GM18502 (cell line): ENCODE measurements at regions not wholly inside any gene's neighbourhood (a gene's known extent, or its start where the extent isn't known, plus 50 kb on each side); places are given as distances from the start of the nearest gene placed in this dataset.

ENCODE experiments used
- ATAC-seq: cut with Tn5 transposase; IDR thresholded peaks from one replicate; pipeline ENCODE4 v1.9.1; 2021; ENCODE audit warnings: mild to moderate bottlenecking; ENCODE audit not compliant: unreplicated experiment, poor library complexity

DNA sequence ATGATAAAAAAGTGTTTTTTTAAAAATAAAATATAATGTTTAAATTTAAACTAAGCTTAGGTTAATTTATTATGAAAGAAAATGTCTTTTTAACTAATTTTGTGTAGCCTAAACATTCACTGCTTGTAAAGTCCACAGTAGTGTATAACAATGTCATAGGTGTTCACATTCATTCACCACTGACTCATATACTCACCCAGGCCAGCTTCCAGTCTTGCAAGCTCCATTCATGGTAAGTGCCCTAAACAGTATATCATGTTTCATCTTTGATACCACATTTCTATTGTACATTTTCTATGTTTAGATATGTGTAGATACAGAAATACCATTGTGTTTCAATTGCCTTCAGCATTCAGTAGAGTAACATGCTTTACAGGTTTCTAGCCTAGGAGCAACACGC, 530.3 kb downstream of the EPHA5 start:
- no peak for ATAC-seq

DNA sequence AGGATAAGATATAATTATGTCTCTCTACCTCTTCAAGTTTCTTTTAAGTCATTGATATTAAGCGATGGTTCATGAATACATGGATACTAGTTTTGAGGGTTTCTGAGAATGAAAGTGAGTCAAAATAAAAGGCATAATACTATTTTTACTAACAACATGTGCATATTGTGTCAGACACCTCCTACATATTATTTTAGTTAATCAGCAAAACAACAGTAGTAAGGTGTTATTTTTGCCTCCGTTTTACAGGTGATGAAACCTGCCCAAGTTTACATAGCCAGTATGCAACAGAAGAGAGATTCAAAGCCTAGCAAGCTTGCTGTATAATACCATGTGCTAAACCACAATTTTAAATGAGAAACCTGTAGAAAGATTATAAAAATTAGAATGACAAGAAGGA, 544.1 kb downstream of the EPHA5 start:
- ATAC-seq, result no peak

DNA sequence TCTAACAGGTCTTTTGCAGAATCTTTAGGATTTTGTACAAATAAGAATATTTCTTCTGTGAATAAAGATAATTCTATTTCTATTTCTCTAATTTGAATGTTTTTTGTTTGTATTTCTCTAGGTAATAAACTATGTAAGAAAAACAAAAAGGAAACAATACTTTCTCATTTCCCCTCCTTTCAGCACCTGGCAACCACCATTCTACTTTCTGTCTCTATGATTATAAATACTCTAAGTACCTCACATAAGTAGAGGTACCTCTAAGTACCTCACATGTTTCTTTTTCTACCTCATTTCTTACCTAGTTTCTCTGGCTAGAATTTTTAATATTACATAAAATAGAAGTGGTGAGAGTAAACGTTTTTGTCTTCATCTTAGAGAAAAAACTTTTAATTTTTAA, 550.0 kb downstream of the EPHA5 start:
- ATAC-seq, result no peak

DNA sequence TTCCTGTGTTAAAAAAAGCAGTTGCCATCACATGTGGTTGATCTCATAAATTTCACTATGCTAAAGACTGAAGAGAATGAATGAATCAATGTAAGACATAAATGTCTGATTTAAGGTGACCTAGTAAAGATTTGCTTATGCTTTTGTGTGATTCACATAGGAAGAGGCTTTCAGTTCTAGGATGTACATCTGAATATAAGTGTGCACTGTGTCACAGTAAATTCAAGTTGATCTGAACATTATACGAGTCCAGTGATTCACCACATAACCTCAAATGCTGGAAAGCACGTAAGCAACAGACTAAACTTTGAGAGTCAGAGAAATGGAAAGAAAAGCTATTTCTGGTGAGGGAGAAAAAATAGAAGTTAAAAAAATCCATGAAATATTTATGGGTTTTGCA, 567.9 kb downstream of the EPHA5 start:
- no peak for ATAC-seq

GRCh38 chr4:65096630-65097029, 573.7 kb downstream of the EPHA5 start:
- no peak for ATAC-seq

DNA sequence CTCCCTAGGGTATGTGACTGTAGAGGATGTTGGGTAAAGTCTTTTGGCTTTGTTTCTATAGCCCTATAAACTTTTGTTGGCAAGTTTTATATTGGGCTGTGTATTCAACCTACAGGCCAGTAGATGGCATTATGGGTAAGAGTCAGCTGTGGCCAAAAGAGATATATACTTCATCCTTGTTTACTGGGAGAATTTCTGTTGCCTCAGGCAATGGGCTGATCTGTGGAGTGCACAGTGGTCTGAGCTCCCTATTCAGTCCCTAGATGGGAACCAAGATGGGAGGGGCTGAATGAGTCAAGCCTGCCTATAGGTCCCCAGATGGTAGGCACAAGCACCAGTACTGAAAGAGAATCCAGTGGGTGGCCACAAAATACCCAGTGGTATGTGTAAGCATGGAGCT, 580.6 kb downstream of the EPHA5 start:
- no peak for ATAC-seq

DNA sequence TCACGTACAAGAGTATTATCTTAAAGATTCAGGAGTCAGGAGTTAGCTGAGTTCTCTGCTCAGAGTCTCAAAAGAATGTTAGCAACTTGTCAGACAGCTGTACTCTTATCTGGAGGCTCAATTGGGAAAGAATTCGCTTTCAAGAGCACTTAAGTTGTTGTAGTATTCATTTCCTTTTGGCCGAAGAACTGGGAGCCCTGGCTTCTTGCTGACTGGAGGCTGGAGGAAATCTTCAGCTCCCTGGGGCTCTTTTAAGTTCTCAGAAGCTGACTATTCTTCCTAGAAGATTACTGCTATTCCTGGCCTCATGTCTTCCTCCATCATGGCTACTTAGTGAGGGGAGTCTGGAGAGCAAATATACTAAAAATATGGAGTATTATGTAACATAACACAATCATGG, 587.2 kb downstream of the EPHA5 start:
- ATAC-seq, result no peak

DNA sequence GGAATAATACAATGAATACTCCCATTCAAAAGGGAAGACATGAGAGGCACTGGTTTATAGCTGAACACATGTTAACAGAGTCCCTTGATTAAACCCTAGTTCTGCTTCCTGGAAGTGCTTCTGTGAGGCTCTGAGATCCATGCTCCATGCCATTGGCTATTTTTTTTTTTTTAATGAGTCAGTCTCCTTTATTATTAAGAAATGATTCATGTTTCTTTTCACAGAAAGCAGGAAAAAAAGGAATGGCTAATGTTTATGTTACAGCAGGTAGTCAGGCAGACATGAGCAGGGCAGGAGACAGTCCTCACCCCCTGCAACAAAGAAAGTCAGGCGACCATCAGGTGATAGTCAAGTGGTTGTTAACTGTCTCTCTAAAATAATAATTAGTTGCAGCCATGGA, 598.7 kb downstream of the EPHA5 start:
- no peak for ATAC-seq

GRCh38 chr4:65069177-65069576, 601.1 kb downstream of the EPHA5 start:
- ATAC-seq, result no peak

DNA sequence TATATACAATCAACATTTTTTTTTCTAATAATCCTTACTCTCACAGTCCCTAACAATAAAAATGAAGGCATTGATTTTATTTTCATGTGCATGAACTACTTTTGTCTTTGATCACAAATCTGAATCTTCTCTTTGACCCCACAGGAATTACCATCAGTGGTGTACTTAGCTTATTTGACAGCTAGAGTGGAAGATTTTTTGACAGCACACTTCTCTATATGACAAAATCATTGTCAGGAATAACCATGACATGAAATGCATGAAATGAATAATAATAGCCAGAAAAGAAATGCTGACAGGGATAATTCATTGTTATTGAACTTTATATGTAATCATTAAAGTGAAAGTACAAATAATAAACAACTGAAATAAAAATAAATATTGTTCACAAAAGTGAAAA, 604.2 kb downstream of the EPHA5 start:
- ATAC-seq, result no peak

GRCh38 chr4:65063601-65064000, 606.7 kb downstream of the EPHA5 start:
- ATAC-seq, result no peak

- no peak for ATAC-seq
Measured at GRCh38 chr4:65050786-65051185, 619.5 kb downstream of the EPHA5 start.

GRCh38 chr4:65046192-65047133, 623.8 kb downstream of the EPHA5 start:
- no peak for ATAC-seq

- ATAC-seq, result no peak
Measured at GRCh38 chr4:65033899-65034298, 624.6 kb upstream of the TECRL start.

DNA sequence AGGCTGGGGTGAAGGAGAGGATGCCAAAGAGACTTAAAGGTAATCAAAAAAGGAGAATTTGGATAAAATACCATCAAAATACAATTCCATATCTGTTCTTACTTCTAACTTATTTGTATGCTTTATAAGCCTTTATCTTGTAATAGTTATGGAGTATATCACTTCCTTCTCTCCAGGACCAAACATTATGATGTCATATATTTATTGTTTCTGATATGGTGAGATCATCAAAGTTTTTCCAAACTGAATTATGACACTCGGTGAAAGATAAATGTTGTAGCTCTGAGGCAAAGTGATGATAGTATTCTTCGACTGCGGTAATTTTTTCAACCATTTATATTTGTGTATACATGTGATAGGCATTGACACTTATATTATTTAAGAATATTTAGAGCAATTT, 619.3 kb upstream of the TECRL start:
- no peak for ATAC-seq

GRCh38 chr4:65023883-65024670, 614.8 kb upstream of the TECRL start:
- no peak for ATAC-seq

DNA sequence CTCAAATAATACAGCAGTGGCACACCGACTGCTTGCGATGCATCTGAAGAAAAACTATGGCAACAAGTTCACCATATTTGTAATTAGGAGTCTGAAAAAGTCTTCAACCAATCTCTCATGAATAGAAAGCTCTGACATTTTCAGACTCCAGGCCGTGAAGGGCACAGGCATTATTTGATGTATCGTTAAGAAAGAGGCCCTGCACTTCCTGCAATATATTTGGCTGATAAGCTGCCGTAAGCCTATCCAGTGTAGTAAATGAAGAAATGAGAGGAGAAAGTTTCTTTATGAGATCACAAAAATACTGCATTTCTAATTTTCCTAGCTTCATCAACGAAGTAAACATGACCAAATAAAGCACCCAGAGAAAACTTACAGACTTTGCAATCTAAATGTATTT, 613.8 kb upstream of the TECRL start:
- no peak for ATAC-seq

DNA sequence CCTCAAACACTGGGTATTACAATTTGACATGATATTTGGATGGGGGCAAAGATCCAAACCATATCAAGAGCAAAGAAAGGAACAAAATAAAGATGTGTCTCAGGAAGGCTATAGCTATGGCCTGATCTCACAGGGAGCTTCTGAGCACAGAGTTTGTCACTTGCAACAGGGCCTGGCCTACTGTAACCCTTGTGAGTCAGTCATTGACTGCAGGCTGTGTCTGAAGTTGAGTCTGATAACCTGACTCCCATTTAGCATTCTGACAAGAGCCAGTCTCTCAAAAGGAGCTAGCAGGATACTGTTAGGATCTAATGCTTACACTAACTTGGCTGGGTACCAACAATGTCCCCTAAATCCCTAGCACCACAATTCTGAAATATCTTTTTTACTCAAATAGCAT, 612.5 kb upstream of the TECRL start:
- no peak for ATAC-seq

- no peak for ATAC-seq
Measured at GRCh38 chr4:65021149-65021548, 611.9 kb upstream of the TECRL start.

- ATAC-seq, result no peak
Measured at GRCh38 chr4:65019775-65020174, 610.5 kb upstream of the TECRL start.

- ATAC-seq, result no peak
Measured at GRCh38 chr4:65018313-65018712, 609.1 kb upstream of the TECRL start.

GRCh38 chr4:65014078-65014477, 604.8 kb upstream of the TECRL start:
- no peak for ATAC-seq
